Uterus (tissue), 2 donors: ENCODE measurements at regions not wholly inside any gene's neighbourhood (a gene's known extent, or its start where the extent isn't known, plus 50 kb on each side); places are given as distances from the start of the nearest gene placed in this dataset.

ENCODE experiments used
- POLR2A ChIP-seq, 2 donors: fragments of 450-650 bp; IDR thresholded peaks; one replicate each; pipeline ENCODE4 v1.6.1; 2016; ENCODE audit warnings: antibody characterized with exemption in 2 of 2, mild to moderate bottlenecking in 1 of 2, moderate library complexity in 1 of 2
- TF ChIP-seq, protein P1 (sequence below), 4 experiments: fragments of 200-600 bp in 2 of 4; fragments of 450-650 bp in 2 of 4; sonication (generic) in 2 of 4; IDR thresholded peaks; one replicate each; pipeline ENCODE4 v1.5.1; 2016 to 2019; ENCODE audit warnings: antibody characterized with exemption in 4 of 4, mild to moderate bottlenecking in 2 of 4, moderate library complexity in 1 of 4

DNA sequence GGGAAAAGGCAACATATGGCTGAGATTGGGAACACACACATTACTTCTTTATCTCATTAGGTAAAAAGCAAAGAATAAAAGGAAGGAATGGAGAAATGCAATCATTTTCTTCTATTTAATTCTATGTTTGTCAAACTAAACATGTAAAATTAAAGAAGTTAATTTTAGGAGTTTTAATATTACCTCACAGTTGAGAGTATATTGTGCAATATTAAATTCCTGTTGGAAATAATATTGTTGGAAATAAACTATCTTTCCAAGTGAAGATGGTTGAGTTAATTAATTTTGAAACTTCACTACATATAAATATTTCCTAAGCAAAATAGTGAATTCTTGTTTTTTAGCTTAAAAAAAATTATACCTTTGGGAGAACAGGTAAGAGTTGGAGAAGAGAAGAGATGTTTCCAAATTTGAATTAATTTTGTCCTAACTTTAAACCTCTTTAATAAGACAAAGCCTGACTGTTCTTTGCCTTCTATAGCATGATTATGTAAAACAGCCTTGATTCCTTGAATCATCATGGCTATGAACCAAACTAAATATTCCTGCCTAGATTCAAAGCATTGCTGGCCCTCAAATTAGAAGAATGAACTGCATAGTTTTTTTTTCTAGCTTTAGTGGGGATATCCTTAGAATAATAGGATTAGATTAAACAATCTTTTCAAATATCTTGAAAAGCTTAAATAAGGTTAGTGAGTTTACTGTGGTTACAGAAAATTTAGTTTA, 1349.1 kb upstream of the ADGRB3 start:
- TF ChIP-seq, protein P1, sequence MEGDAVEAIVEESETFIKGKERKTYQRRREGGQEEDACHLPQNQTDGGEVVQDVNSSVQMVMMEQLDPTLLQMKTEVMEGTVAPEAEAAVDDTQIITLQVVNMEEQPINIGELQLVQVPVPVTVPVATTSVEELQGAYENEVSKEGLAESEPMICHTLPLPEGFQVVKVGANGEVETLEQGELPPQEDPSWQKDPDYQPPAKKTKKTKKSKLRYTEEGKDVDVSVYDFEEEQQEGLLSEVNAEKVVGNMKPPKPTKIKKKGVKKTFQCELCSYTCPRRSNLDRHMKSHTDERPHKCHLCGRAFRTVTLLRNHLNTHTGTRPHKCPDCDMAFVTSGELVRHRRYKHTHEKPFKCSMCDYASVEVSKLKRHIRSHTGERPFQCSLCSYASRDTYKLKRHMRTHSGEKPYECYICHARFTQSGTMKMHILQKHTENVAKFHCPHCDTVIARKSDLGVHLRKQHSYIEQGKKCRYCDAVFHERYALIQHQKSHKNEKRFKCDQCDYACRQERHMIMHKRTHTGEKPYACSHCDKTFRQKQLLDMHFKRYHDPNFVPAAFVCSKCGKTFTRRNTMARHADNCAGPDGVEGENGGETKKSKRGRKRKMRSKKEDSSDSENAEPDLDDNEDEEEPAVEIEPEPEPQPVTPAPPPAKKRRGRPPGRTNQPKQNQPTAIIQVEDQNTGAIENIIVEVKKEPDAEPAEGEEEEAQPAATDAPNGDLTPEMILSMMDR (IDR thresholded peaks at IDR 0.05): no peak
- TF ChIP-seq POLR2A (IDR thresholded peaks at IDR 0.05): no peak
